ENCODE measurements at regions not wholly inside any gene's neighbourhood (a gene's known extent, or its start where the extent isn't known, plus 50 kb on each side); places are given as distances from the start of the nearest gene placed in this dataset.

GRCh38 chr3:13134166-13134878, 61.1 kb upstream of the IQSEC1 start:
- no peak for DNase-seq

- no peak for DNase-seq
Observed at GRCh38 chr3:13133471-13133981, 60.3 kb upstream of the IQSEC1 start.

GRCh38 chr3:13132731-13133410, 59.6 kb upstream of the IQSEC1 start:
- DNase-seq = no peak

DNA sequence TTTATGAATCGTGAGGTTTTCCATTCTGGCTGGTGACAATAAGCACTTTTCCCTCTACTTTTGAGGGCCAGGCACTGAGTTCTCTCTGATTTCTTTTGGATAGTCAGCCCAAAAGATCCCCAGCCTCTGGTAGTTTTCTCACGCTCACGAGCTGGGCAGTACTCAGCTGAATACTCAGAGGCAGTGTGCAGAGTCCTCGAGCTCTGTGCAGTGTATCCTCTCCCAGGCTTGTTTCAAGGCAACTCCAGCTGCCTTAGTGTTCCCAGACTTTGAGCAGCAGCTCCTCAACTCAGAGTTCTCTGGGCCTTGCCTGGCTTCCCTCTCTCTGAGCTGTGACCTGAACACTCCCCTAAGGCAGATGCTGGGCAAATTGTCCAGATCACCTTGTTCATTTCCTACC, 59.1 kb upstream of the IQSEC1 start:
- DNase-seq = no peak

DNA sequence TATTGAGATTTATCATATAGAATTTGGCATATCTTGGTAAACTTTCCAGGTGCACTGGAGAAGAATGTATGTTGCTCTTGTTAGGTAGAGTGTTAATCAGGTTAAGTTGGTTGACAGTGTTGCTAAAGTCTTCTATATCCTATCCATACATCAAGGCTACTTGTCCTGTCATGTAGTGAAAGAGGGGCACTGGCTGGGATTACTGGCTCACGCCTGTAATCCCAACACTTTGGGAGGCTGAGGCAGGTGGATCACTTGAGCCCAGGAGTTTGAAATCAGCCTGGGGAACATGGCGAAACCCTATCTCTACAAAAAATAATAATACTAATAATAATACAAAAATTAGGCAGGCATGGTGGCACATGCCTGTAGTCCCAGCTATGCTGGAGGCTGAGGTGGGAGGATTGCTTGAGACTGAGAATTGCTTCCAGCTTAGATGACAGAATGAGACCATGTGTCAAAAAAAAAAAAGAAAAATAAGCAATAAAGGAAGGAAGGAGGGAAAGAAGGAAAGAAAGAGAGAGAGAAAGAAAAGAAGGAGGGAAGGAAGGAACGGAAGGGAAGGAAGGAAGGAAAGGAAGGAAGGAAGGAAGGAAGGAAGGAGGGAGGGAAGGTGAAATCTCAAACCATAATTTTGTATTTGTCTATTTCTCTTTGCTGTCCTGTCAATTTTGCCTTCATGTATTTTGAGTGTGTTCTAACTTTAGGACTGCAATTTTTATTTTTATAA, 57.4 kb upstream of the IQSEC1 start:
- DNase-seq = no peak

- no peak for DNase-seq
Observed at GRCh38 chr3:13125092-13126015, 52.1 kb upstream of the IQSEC1 start.

DNA sequence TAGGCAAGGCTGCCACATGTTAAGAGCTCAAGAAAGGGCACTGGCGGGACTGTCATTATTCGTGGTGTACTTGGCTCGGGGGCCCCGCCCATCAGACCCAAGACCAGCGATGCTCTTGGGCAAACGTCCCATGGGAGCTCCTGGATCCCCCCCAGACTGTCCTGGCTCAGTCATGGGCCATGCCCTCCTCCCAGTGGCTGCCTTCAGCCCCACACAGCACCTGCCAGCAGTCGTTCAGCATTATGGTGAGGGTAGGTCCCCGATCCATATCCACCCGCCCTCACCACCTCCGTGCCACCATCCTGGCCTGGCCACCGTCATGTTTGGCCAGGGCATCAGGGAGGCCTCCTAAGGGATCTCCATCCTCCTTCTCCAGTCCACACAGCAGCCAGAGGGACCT, 51.4 kb upstream of the IQSEC1 start:
- DNase-seq = no peak

DNA sequence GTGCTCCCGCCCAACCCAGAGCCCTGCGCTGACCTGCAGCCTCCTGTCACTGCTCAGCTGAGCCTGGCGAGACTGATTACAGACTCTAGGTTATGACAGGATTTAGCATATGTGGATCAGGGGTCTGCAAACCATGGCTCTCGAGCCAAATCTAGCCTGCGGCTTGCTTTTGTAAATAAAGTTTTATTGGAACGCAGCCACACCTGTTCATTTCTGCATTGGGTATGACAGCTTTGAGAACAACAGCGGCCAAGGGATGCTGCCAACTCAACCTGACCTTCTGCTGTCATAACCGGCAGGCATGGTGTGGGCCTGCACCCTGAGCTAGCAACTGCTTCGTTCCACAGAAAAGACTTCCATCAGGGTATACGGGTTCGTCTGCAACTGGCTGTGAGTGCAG, 50.5 kb upstream of the IQSEC1 start:
- no peak for DNase-seq

DNA sequence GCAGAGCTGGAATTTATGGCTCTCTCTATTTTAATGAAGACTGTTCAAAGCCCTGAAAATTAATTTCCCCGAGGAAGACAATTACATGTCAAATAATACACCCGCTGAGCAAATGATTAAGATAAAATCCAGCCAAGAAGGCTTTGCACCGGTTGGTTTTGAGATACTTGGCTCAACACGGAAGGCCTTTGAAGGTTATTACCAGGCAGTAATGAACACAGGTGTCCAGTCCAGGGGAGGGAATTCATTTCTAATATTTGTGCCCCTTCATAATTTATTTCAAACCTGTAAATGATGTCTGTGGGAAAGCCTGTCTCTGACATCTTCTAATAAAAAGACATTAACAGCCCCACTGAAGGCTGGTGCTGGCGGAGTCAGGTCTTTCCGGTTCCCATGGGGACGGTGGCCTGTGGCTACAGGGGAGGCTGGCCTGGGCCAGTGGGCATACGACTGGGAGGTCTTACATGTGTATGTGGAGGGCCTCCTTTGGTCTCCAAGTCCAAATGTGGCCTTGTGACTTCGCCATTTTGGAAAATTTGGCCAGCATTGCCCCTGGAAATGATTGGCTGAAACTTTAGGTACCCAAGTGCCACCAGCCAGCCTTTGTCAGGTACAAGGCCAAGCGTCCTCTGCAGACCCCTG, 49.9 kb upstream of the IQSEC1 start:
- DNase-seq = no peak
